Activated naive CD4-positive, alpha-beta T cell treated with anti-CD3 and anti-CD28 coated beads, Interleukin-2, amount 50 U/mL, for 72 hours (primary cell): ENCODE measurements at regions not wholly inside any gene's neighbourhood (a gene's known extent, or its start where the extent isn't known, plus 50 kb on each side); places are given as distances from the start of the nearest gene placed in this dataset.

ENCODE experiments used
- ATAC-seq, 2 donors: fragments of 150-1000 bp; cut with Tn5 transposase; 2 replicates each; pipeline ENCODE4 v1.10.0; 2021; ENCODE audit warnings: mild to moderate bottlenecking in 2 of 2, moderate library complexity in 2 of 2
- DNase-seq, 2 donors: peaks; one replicate each; pipeline ENCODE4 v3.0.0; 2021 to 2022; ENCODE audit warnings: low spot score in 2 of 2
- H3K27ac Mint-ChIP-seq, 2 donors: one replicate each; pipeline ENCODE4 v1.8.0; 2022; ENCODE audit warnings: mild to moderate bottlenecking in 2 of 2, mixed read lengths in 2 of 2
- H3K36me3 Mint-ChIP-seq, 2 donors: one replicate each; pipeline ENCODE4 v1.8.0; 2022; ENCODE audit warnings: mixed read lengths in 2 of 2
- H3K9me3 Mint-ChIP-seq, 2 donors: one replicate each; pipeline ENCODE4 v1.8.0; 2022; ENCODE audit warnings: mixed read lengths in 2 of 2

DNA sequence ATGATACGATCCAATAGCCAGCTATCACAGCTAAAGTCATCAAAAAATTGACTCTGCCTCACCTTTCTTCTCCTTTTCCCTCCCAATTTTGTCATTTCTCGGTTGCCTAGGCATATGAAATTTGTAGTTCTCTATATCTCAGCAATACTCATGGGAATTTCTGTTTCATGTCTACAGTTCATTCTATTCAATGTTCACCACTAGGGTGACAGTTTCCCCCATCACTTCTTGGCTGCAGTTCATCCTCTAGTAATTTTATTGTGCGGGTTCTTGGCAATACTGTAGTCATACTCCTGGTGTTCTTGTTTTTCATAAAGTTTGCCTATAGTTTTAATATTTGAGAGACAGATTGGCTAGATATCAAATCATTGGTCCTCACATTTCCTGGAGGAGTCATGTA lies 872.2 kb upstream of the ID2 start:
- Mint-ChIP-seq H3K36me3 (peaks cover 7 to 10% of the 10 kb centered on the region in 2 donors), H3K9me3 (peaks cover 0 to 10% of the 10 kb centered on the region in 2 donors), H3K27ac (no peak overlapping the region)
- ATAC-seq (no peak), DNase-seq (no peak)

DNA sequence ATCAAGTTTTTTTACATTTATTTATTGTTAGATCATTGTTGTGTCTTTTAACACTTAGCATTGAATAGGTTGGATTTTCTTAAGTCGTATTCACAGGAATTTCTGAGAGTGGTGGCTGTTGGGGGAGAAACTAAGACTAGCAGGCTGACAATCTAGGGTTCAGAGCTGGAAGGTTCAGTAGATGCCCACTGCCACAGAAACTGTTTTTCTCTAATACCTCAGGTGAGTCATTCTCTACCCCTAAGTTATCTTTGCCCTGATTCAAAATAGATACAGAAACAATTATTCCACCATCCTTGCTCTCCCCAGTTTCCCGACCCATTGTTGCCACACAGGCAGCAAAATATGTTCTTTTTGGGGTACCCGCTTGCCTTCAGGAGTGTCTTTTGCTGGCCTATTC lies 870.8 kb upstream of the ID2 start:
- H3K36me3 Mint-ChIP-seq, result peaks cover 7 to 10% of the 10 kb centered on the region in 2 donors
- DNase-seq (no peak), ATAC-seq (no peak)
- H3K27ac Mint-ChIP-seq, result no peak overlapping the region
- H3K9me3 Mint-ChIP-seq, result peaks cover 0 to 18% of the 10 kb centered on the region in 2 donors

DNA sequence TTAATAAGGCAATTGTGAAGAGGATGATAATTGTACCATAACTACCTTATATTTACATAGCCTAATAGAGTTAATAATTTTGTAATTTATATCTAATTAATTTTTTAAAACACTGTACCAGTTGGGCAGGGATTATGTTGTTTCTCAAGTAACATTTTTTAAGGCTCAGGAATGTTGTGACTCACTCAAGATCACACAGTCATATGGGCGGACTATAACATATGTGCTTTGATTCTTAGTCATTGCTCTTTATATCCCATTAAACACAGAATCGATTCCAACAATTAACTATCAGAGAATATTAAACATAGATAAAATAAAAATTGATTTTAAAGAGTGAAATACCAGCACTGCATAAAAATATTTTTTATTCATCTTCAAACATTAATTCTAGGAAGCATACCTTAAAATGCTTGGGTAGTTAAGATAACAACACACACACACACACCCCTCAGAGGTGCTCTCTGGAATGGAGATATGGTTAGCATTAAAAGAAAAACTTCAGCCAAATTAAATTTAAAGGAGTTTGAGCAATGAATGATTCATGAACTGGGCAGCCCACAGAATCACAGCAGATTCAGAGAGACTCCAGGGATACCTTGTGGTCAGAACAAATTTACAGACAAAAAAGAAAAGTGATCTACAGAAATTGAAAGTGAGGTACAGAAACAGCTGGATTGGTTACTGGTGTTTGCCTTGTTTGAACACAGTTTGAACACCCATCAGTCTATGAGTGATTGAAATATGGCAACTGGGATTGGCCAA lies 869.4 kb upstream of the ID2 start:
- peaks cover 0 to 20% of the 10 kb centered on the region in 2 donors for H3K9me3 Mint-ChIP-seq
- no peak overlapping the region for H3K27ac Mint-ChIP-seq

DNA sequence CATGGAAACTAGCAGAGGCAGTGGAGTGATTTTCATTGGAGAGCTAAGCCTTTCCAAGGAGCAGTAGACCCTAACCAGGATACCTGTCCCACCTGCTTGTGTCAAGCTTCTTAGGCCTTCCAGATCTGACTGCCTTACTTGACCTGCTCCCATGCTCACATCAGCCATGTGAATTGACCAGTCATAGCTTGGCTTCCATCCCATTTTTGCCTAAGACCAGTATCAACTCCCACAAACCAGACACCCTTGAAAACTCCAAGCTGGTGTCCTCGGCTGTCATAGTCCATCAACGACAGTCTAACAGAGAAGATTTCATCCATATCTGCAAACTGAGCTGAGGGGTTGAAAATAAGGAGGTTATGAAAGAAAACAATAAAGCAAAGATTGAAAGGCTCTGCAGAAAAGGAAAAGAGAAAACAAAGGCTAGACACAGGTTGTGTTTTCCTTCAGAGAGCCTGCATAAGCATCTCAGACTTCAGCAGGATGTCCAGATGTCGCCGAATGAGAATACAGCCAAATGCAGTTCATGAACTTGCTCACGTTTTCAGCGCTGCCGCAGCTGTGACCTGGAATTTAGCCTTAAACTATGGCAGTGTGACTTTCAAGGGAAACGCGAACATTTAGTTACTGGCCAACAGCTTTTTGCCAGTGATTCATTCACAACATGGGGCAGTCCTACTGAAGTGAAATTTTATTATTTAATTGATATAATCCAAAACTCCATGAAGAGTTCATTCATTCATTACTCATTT lies 868.1 kb upstream of the ID2 start:
- DNase-seq, result no peak
- peaks cover 7 to 10% of the 10 kb centered on the region in 2 donors for H3K36me3 Mint-ChIP-seq
- H3K9me3 Mint-ChIP-seq, result peaks cover 0 to 20% of the 10 kb centered on the region in 2 donors
- no peak overlapping the region for H3K27ac Mint-ChIP-seq
- ATAC-seq, result no peak

More for the DNA sequence above, 869.4 kb upstream of the ID2 start:
- H3K36me3 Mint-ChIP-seq, result peaks cover 7 to 10% of the 10 kb centered on the region in 2 donors
- ATAC-seq, result peak; percentile 34 to 73
- no peak for DNase-seq

DNA sequence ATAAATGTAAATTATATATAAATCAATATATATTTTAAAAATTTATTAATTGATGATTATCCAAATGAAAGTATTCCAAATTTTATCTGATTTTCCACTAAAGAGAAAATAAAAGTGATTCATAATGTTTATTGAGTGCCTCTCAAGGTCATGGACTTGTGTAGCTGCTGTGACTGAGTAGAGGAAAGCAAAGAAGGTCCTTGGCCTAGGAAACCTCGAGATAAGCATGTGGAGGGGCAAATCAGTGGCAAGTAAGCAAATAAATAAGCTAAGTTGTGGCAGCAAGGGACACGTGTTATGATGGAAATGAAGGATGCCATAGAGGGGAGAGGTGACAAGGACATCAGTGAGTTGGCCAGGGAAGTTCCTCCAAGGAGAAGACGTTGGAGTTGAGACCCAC lies 866.1 kb upstream of the ID2 start:
- Mint-ChIP-seq H3K27ac (no peak overlapping the region), H3K36me3 (peaks cover 7 to 10% of the 10 kb centered on the region in 2 donors), H3K9me3 (peaks cover 0 to 20% of the 10 kb centered on the region in 2 donors)
- ATAC-seq, result no peak
- no peak for DNase-seq

DNA sequence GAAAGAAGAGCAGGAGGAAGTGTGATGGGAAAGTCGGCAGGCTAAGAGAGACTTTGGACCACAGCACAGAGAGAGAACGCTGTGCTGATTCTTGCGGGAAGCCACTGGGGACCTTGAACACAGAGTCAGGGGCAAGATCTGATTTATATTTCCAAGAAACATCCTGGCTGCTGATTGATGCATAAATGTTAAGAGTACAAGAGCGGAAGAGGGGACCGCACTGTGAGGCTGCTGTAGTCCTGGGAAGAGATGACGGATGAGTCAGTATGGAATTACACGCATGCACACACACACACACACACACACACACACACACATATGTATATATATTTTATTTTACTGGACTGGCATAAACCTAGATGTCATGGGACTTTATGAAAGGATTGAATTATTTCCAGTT lies 865.6 kb upstream of the ID2 start:
- Mint-ChIP-seq H3K36me3 (peaks cover 7 to 10% of the 10 kb centered on the region in 2 donors), H3K27ac (no peak overlapping the region), H3K9me3 (peaks cover 0 to 20% of the 10 kb centered on the region in 2 donors)
- DNase-seq, result no peak
- no peak for ATAC-seq

DNA sequence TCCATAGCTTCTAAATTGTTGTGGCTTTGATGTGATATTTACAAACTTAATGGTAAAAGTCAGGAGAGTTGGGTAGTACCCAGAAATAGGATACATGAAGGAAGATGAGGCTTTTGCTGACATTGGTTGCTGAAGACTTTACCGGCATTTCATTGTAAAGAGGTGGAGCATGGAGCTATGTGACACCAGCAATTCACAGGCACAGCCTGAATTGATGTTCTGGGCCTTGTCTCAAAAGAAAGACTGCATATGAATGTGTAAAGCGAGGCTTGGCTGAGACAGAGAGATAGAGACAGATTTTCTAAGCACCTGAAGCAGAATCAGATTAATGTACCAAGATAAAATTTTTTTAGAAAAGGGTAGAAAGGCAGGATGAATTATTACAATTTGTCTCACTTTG lies 864.9 kb upstream of the ID2 start:
- no peak overlapping the region for H3K27ac Mint-ChIP-seq
- H3K9me3 Mint-ChIP-seq, result peaks cover 0 to 20% of the 10 kb centered on the region in 2 donors
- DNase-seq (no peak), ATAC-seq (no peak)
- peaks cover 7 to 10% of the 10 kb centered on the region in 2 donors for H3K36me3 Mint-ChIP-seq

DNA sequence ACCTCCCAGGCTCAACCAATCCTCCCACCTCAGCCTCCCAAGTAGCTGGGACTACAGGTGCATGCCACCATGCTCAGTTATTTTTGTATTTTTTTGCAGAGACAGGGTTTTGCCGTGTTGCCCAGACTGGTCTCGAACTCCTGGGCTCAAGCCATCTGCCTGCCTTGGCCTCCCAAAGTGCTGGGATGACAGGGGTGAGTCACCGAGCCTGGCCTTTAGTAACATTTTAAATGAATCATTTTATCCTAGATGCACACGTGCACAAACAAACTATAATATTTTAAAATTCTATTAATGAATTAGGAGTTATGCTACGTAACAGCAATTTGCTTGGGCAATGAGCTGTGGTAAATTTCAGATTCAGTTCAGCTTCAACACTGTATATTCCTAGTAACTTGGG lies 862.5 kb upstream of the ID2 start:
- Mint-ChIP-seq H3K9me3 (peaks cover 0 to 15% of the 10 kb centered on the region in 2 donors), H3K36me3 (no peaks in the 10 kb centered on the region), H3K27ac (no peak overlapping the region)
- DNase-seq (no peak), ATAC-seq (no peak)

DNA sequence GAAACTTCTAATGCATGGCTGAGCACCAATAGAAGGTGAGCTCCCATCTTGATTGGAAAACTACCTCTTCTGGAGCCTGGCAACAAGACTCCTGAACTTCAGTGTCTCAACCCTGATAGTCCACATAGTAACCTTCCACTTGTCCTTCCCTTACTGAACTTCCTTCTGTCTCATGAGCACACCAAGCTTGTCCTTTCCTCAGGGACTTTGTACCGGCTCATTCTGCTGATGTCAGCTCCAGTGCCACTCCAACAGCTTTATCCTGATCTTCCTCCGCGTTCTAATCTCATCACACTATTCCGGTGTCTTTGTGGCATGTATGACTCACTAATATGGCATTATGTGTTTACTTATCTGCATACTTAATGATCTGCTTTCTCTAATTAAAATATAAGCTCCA lies 862.0 kb upstream of the ID2 start:
- DNase-seq, result no peak

DNA sequence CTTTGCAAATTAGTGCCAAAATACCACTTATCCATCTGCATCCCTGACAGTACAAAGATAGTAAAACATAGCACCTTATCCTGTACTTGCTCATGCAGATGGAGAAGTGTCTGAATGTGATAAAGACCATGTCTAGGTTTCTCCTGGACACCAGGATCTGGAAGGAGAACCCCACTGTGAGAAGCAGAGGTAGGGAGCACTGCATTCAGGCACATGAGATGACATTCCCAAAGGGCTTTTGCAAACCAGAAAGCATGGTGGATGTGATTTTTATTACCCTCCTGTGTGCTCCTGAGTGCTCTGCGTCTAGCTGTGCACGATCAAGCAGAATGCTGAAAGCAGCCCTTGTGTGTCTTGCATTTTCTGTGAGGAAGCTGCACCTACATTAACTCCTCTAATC lies 857.6 kb upstream of the ID2 start:
- Mint-ChIP-seq H3K27ac (peak overlapping the region in 1 of 2 donors; percentile 78), H3K36me3 (peaks cover 0 to 17% of the 10 kb centered on the region in 2 donors), H3K9me3 (peaks cover 0 to 9% of the 10 kb centered on the region in 2 donors)
- ATAC-seq (no peak), DNase-seq (no peak)

More for the DNA sequence above, 862.0 kb upstream of the ID2 start:
- Mint-ChIP-seq H3K9me3 (peaks cover 0 to 15% of the 10 kb centered on the region in 2 donors), H3K36me3 (no peaks in the 10 kb centered on the region), H3K27ac (no peak overlapping the region)
- ATAC-seq, result no peak

DNA sequence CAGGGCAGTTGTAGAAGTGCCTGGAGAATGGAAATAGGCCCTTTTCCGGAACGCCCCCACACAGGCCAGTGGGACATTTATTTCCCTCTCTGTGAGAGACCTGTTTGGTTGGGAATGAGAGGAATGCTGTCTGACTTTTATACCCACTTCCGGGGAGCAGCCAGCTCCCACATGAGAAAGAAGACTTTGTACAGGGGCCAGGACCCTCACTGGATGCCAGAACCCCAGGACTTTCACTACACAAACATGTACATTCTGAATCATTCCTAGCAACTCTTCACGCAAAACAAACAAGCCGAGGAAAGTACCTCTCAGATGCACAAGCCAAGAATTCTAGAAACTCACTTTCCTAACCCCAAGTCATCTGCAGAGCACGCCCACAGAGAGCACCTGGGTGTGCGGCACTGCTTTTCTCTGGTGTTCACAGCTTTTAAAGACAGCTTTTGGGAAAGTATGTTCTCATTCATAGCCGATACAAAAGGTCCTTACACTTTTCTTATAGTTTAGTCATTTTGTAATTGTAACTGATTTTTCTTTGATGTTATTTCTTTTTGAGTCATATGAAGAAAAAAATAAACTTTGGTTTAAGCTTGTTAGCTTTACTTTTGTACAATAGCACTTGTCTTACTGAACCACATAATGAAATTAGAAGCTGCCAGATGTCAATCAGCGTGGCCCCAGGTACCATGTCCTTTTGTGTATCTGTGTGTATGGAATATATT lies 856.1 kb upstream of the ID2 start:
- Mint-ChIP-seq H3K27ac (peak overlapping the region; percentile 78 to 98), H3K9me3 (peaks cover 0 to 14% of the 10 kb centered on the region in 2 donors), H3K36me3 (peaks cover 0 to 24% of the 10 kb centered on the region in 2 donors)
- peak; percentile 63 to 66 for DNase-seq
- ATAC-seq, result peak; percentile 95 to 97

DNA sequence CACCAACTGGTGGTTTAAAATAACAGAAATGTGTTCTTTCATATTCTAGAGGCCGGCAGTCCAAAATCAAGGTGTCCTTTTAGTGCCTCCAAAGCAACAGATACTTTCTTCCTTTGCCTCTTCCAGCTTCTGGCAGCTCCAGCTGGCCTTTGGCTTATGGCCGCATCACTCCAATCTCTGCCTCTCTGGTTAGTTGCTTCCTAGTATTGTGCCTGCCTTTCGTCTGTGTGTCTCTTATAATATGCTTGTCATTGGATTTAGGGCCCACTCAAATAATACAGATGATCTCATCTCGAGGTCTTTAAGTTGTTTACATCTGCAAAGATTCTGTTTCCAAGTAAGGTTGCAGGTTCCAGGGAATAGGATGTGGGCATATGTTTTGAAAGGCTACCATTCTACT lies 855.2 kb upstream of the ID2 start:
- DNase-seq, result no peak
- peak overlapping the region; percentile 78 to 81 for H3K27ac Mint-ChIP-seq
- ATAC-seq, result no peak
- H3K36me3 Mint-ChIP-seq, result peaks cover 0 to 24% of the 10 kb centered on the region in 2 donors
- peaks cover 0 to 14% of the 10 kb centered on the region in 2 donors for H3K9me3 Mint-ChIP-seq

DNA sequence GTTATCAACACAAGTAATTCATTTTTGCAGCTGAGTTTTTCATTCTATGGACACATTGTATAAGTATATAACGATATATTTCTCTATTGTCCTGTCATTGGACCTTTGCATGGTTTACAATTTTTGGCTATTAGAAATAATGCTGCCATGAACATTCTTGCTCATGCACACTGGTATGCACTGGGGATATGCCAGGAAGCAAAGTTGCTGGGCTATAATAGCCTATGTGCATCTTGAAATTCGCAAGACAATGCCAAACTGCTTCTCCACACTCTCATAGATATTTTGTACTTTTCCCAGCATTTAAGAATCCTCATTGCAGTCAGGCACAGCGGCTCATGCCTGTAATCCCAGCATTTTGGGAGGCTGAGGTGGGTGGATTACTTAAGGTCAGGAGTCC lies 852.6 kb upstream of the ID2 start:
- H3K27ac Mint-ChIP-seq, result no peak overlapping the region

DNA sequence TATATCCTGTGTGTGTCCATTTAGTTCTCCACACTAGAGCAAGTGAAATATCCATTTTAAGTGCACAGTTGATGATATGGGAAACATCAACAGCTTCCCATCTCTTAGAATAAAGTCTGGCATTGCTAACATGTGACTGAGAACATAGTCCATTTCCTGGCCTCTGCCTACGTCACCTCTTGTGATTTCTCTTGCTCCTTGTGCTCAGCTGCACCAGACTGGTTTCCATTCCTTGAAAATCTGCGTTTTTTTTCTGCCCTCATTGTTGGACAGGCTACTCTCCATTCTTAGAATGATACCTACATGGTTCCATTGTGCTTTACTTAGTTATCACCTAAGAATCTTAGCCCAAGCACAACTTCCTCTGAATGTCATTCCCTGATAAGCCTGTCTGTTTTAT lies 851.2 kb upstream of the ID2 start:
- DNase-seq (no peak), ATAC-seq (no peak)
- H3K9me3 Mint-ChIP-seq, result peaks cover 0 to 32% of the 10 kb centered on the region in 2 donors
- peaks cover 0 to 20% of the 10 kb centered on the region in 2 donors for H3K36me3 Mint-ChIP-seq
- H3K27ac Mint-ChIP-seq, result no peak overlapping the region

More for the DNA sequence above, 852.6 kb upstream of the ID2 start:
- Mint-ChIP-seq H3K36me3 (peaks cover 0 to 24% of the 10 kb centered on the region in 2 donors), H3K9me3 (peaks cover 0 to 21% of the 10 kb centered on the region in 2 donors)
- DNase-seq (no peak), ATAC-seq (no peak)

DNA sequence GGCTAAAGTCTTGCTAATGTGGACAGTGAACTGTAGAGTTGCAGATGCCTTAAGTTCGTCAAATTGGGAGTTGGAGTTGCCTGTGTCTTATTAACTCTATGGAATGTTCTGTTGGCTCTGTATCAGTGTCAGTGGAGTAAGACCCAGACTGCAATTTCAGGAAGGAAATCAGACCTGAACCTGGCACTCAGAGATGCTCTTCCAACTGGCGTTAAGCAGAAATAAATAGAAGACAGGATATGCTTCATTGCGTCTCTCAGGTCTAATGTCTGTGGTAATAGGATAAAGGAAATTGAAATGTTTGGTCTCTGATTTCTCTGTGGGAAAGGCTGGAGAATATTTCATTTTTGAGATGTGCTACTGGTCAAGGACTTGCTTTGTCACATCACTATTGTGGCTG lies 846.7 kb upstream of the ID2 start:
- Mint-ChIP-seq H3K27ac (no peak overlapping the region), H3K9me3 (peaks cover 9 to 30% of the 10 kb centered on the region in 2 donors), H3K36me3 (peaks cover 4 to 6% of the 10 kb centered on the region in 2 donors)
- ATAC-seq, result no peak
- DNase-seq, result no peak

DNA sequence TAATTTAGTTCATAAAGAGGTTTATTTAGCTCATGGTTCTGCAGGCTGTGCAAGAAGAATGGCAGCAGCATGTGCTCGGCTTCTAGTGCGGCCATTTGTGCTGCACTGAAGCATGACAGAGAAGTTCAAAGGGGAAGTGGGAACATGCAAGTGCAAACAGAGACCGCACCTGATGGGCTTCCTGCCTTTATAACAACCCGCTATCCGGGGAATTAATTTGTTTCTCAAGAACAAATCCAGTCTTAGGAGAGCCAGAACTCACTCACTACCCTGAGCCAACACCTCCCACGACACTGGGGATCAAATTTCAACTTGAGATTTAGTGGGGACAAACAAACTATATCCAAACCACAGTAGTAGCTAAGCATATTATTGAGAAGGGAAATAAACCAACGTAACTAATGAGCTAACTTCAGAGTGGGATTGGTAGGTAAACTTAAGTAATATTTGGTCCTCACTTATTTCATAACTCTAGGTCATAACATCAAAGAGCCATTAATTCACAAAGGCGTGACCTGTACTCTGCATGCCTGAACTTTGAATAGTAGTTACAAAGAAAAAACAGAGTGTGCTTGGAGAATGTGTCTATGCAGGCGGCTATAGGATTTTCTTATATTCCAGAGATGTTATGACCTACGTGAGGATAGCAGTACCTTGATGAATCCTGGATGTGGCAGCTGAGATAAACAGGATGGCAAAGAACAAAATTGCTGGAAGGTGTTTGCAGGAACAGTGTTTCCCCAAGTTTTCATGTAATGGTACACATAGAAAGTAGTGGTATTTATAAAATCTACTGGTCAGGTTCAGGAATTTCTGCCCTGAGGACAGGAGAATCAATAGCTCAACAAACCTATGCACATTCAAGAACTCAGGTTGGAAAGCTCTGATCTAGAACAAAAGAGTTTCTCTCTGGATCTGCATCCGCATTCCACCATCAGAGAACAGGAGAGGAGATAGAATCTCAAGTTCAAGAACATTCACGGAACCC lies 845.9 kb upstream of the ID2 start:
- peaks cover 9 to 32% of the 10 kb centered on the region in 2 donors for H3K9me3 Mint-ChIP-seq
- DNase-seq (no peak), ATAC-seq (no peak)
- peaks cover 4 to 8% of the 10 kb centered on the region in 2 donors for H3K36me3 Mint-ChIP-seq
- no peak overlapping the region for H3K27ac Mint-ChIP-seq
